GM23338 (cell line): ENCODE measurements at regions not wholly inside any gene's neighbourhood (a gene's known extent, or its start where the extent isn't known, plus 50 kb on each side); places are given as distances from the start of the nearest gene placed in this dataset.

ENCODE experiments used
- ATAC-seq: fragments of 200-7000 bp; cut with Tn5 transposase; 3 replicates; pipeline ENCODE4 v1.9.1; 2020
- DNase-seq: peaks from one replicate; pipeline ENCODE4 v3.0.0-alpha.2; 2015; ENCODE audit warnings: low spot score
- H2AFZ ChIP-seq: fragments of 200-600 bp; sonication (generic); 2 replicates; pipeline ENCODE4 v1.8.0; 2016; ENCODE audit warnings: antibody characterized with exemption, mild to moderate bottlenecking, moderate library complexity
- H3F3A ChIP-seq: fragments of 200-600 bp; sonication (generic); replicated peaks from 2 replicates; pipeline ENCODE4 v1.8.0; 2017; ENCODE audit warnings: antibody characterized with exemption, mixed run types, low read depth
- H3K27ac ChIP-seq: fragments of 200-600 bp; sonication (generic); 2 replicates; pipeline ENCODE4 v1.6.1; 2016; ENCODE audit warnings: low read depth
- H3K27me3 ChIP-seq: fragments of 200-600 bp; sonication (generic); 2 replicates; pipeline ENCODE4 v1.8.0; 2016; ENCODE audit warnings: mild to moderate bottlenecking, mixed run types, moderate library complexity; ENCODE audit not compliant: insufficient read depth
- H3K36me3 ChIP-seq: fragments of 200-600 bp; sonication (generic); 2 replicates; pipeline ENCODE4 v1.8.0; 2016; ENCODE audit warnings: mild to moderate bottlenecking; ENCODE audit not compliant: insufficient read depth
- H3K4me1 ChIP-seq: fragments of 200-600 bp; sonication (generic); 2 replicates; pipeline ENCODE4 v1.8.0; 2016; ENCODE audit warnings: mild to moderate bottlenecking, moderate library complexity; ENCODE audit not compliant: insufficient read depth
- H3K4me2 ChIP-seq: fragments of 200-600 bp; sonication (generic); 2 replicates; pipeline ENCODE4 v1.7.1; 2017; ENCODE audit warnings: mixed run types
- H3K4me3 ChIP-seq: fragments of 200-600 bp; sonication (generic); 2 replicates; pipeline ENCODE4 v1.6.1; 2016; ENCODE audit warnings: mixed run types
- H3K79me2 ChIP-seq: fragments of 200-600 bp; sonication (generic); replicated peaks from 2 replicates; pipeline ENCODE4 v1.8.0; 2017; ENCODE audit warnings: mild to moderate bottlenecking; ENCODE audit not compliant: insufficient read depth
- H3K9me2 ChIP-seq: fragments of 200-600 bp; sonication (generic); 2 replicates; pipeline ENCODE4 v1.8.0; 2017; ENCODE audit not compliant: insufficient read depth
- H4K20me1 ChIP-seq: fragments of 200-600 bp; sonication (generic); replicated peaks from 2 replicates; pipeline ENCODE4 v1.8.0; 2017; ENCODE audit warnings: mild to moderate bottlenecking; ENCODE audit not compliant: insufficient read depth
- H3K27ac Mint-ChIP-seq: 2 replicates; pipeline ENCODE4 v1.8.0; 2020; ENCODE audit warnings: inconsistent platforms, mild to moderate bottlenecking, moderate library complexity, mixed read lengths
- H3K27me3 Mint-ChIP-seq: 3 replicates; pipeline ENCODE4 v1.8.0; 2022; ENCODE audit warnings: low read depth, mild to moderate bottlenecking, moderate library complexity, mixed read lengths, inconsistent platforms; ENCODE audit not compliant: insufficient read depth, poor library complexity
- H3K36me3 Mint-ChIP-seq: 3 replicates; pipeline ENCODE4 v1.8.0; 2021; ENCODE audit warnings: low read depth, mild to moderate bottlenecking, inconsistent platforms, moderate library complexity, mixed read lengths
- H3K4me1 Mint-ChIP-seq: 3 replicates; pipeline ENCODE4 v1.8.0; 2020; ENCODE audit warnings: mild to moderate bottlenecking, inconsistent platforms, mixed read lengths
- H3K4me3 Mint-ChIP-seq: 3 replicates; pipeline ENCODE4 v1.8.0; 2021; ENCODE audit warnings: moderate library complexity, mild to moderate bottlenecking, inconsistent platforms, mixed read lengths
- H3K9me3 Mint-ChIP-seq: 3 replicates; pipeline ENCODE4 v1.8.0; 2020; ENCODE audit warnings: moderate library complexity, mild to moderate bottlenecking, inconsistent platforms, mixed read lengths
- CREB1 ChIP-seq: fragments of 250-450 bp; sonication (Bioruptor Pico); IDR thresholded peaks from 2 replicates; pipeline ENCODE4 v1.5.0; 2020; ENCODE audit warnings: low read depth, mild to moderate bottlenecking, moderate library complexity
- CTCF ChIP-seq, 2 experiments: fragments of 200-600 bp in 1 of 2; sonication (generic) in 1 of 2; conservative IDR thresholded peaks; 2 replicates each; pipeline versions ENCODE4 v1.5.1 to v1.6.1; 2016 to 2017; ENCODE audit warnings: antibody characterized with exemption in 2 of 2, low read depth in 2 of 2, mild to moderate bottlenecking in 2 of 2, moderate library complexity in 1 of 2
- ETS1 ChIP-seq: IDR thresholded peaks from 2 replicates; pipeline ENCODE4 v1.6.1; 2016; ENCODE audit warnings: antibody characterized with exemption
- EZH2 ChIP-seq: fragments of 200-600 bp; sonication (generic); IDR thresholded peaks from one replicate; pipeline ENCODE4 v1.8.0; 2017; ENCODE audit warnings: antibody characterized with exemption, mild to moderate bottlenecking, low read depth; ENCODE audit not compliant: unreplicated experiment
- JUNB ChIP-seq: IDR thresholded peaks from one replicate; pipeline ENCODE4 v1.6.1; 2016; ENCODE audit warnings: antibody characterized with exemption; ENCODE audit not compliant: unreplicated experiment
- NANOG ChIP-seq: IDR thresholded peaks from 2 replicates; pipeline ENCODE4 v1.6.1; 2016; ENCODE audit warnings: antibody characterized with exemption, borderline replicate concordance
- POLR2AphosphoS5 ChIP-seq: IDR thresholded peaks from 2 replicates; pipeline ENCODE4 v1.6.1; 2016; ENCODE audit warnings: antibody characterized with exemption, low read depth
- STAT1 ChIP-seq: IDR thresholded peaks from one replicate; pipeline ENCODE4 v1.6.1; 2016; ENCODE audit warnings: antibody characterized with exemption; ENCODE audit not compliant: unreplicated experiment
- ZNF114 ChIP-seq: fragments of 250-450 bp; sonication (Bioruptor Pico); IDR thresholded peaks from 2 replicates; pipeline ENCODE4 v1.5.0; 2020; ENCODE audit warnings: mild to moderate bottlenecking, moderate library complexity
- ZNF331 ChIP-seq: fragments of 250-450 bp; sonication (Bioruptor Pico); IDR thresholded peaks from 2 replicates; pipeline ENCODE4 v1.5.0; 2020; ENCODE audit warnings: low read depth, mild to moderate bottlenecking, moderate library complexity
- ZNF462 ChIP-seq: fragments of 250-450 bp; sonication (Bioruptor Pico); IDR thresholded peaks from 2 replicates; pipeline ENCODE4 v1.5.0; 2020; ENCODE audit warnings: mild to moderate bottlenecking, moderate library complexity

GRCh38 chr17:73998249-73998648 lies 205.2 kb upstream of the RPL38 start (continued):
- TF ChIP-seq ETS1 (no peak), STAT1 (no peak)

- Histone ChIP-seq H3K36me3 (no peaks in the 10 kb centered on the region), H3K27me3 (no peaks in the 10 kb centered on the region), H4K20me1 (no peaks in the 10 kb centered on the region), H3K4me2 (no peak overlapping the region), H3K4me3 (no peak overlapping the region), H3K27ac (no peak overlapping the region), H3K79me2 (no peaks in the 10 kb centered on the region), H3K9me2 (0 out of 2 replicates have a peak, but pooled peaks cover 3% of the 10 kb centered on the region), H3F3A (no peaks in the 10 kb centered on the region), H3K4me1 (peaks cover 6% of the 10 kb centered on the region; the same call in 1 of the 2 replicates), H2AFZ (peak overlapping the region; percentile 80)
- Mint-ChIP-seq H3K4me1 (peaks cover 8% of the 10 kb centered on the region; the same call in 2 of the 3 replicates), H3K27me3 (peaks cover 10% of the 10 kb centered on the region), H3K36me3 (no peaks in the 10 kb centered on the region), H3K9me3 (no peaks in the 10 kb centered on the region; the same call in 2 of the 3 replicates), H3K27ac (no peak overlapping the region), H3K4me3 (no peak overlapping the region)
- TF ChIP-seq ETS1, result no peak
- TF ChIP-seq ZNF331 (CRISPR knock-in tag), result no peak
- no peak for TF ChIP-seq CREB1 (CRISPR knock-in tag)
- no peak for TF ChIP-seq NANOG
- TF ChIP-seq JUNB, result no peak
- TF ChIP-seq ZNF462, result peak; percentile 52; the same call in 1 of the 2 replicates
- TF ChIP-seq ZNF114 (CRISPR knock-in tag), result no peak
- no peak for TF ChIP-seq STAT1
- no peak for TF ChIP-seq EZH2
- peak; percentile 77 to 88 for TF ChIP-seq CTCF (conservative IDR thresholded peaks at IDR 0.05; ENCODE audit: low read depth in 2 of 2)
- TF ChIP-seq POLR2AphosphoS5, result no peak
- DNase-seq (peak; percentile 85), ATAC-seq (peak; percentile 99)
These were observed 204.5 kb upstream of the RPL38 start for GRCh38 chr17:73998653-73999645.
